AG10803 (cell line): ENCODE measurements at regions not wholly inside any gene's neighbourhood (a gene's known extent, or its start where the extent isn't known, plus 50 kb on each side); places are given as distances from the start of the nearest gene placed in this dataset.
"Not testable (repeated sequence)": the region's sequence is repeated elsewhere in the genome, so short reads cannot be mapped to it uniquely, and the experiment has no call there.

ENCODE experiments used
- DNase-seq: peaks from one replicate; pipeline ENCODE4 v3.0.0; 2010; ENCODE audit warnings: low read depth
- H3K4me3 ChIP-seq: 2 replicates; pipeline ENCODE4 v1.5.1; 2011; ENCODE audit warnings: mild to moderate bottlenecking, low read length, control low read depth
- CTCF ChIP-seq: conservative IDR thresholded peaks from 2 replicates; pipeline ENCODE4 v1.5.1; 2011; ENCODE audit warnings: mild to moderate bottlenecking, low read length, control low read depth, inconsistent platforms

DNA sequence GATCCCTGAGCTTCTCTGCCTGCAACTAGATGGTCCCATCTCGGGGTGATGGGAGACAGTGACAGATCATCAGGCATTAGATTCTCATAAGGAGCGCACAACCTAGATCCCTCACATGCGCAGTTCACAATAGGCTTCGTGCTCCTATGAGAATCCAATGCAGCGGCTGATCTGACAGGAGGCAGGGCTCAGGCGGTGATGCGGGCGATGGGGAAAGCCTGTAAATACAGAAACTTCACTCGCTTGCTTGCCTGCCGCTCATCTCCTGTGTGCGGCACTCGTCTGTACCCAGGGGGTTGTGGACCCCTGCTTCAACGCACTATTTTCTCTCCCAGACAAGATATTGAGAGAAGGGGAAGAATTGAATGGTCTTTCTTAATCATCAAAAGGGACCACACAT, 473.9 kb downstream of the ZNF536 start:
- H3K4me3 ChIP-seq: no peak overlapping the region
- TF ChIP-seq CTCF: no peak
- DNase-seq: no peak

DNA sequence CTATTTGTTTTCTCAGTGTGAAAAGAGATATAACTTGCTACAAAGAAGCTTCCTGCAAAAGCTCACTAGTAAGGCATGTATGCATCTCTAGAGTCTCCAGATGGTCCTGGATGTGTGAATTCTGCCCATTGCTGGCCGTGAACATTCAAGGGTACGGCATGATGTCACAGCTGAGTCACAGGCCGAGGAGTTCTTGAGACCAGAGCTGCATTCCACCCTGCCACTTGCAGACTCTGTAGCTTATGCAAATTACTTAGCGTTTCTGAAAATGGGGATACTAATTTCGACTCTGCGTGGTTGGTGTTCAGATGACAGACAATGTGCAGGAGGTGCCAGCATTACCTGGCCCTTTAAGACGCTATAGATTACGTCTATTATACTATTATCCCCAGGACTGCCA, 470.7 kb downstream of the ZNF536 start:
- no peak overlapping the region for H3K4me3 ChIP-seq
- TF ChIP-seq CTCF: no peak
- no peak for DNase-seq

DNA sequence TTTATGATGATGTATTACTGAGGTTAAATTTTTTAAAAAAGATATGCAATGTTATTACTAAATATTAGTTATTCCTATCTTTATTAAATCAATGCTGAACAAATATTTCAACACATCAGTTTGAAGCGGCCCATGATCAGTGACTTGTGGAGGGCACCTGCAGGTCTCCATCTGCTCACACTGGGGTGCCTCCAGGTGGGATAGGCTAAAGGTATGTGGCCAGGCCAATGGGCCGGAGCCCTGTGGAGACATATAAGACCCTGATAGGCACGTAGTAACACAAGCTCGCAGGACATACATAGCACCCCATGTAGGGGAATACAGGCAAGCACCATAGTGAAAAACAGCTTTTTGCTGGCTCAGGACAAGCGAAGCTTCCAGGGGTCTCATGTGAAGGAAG, 469.8 kb downstream of the ZNF536 start:
- DNase-seq: no peak
- TF ChIP-seq CTCF: no peak
- no peak overlapping the region for H3K4me3 ChIP-seq

- H3K4me3 ChIP-seq: no peak overlapping the region
- DNase-seq: no peak
- TF ChIP-seq CTCF: no peak
Observed at GRCh38 chr19:30830875-30831274, 458.7 kb downstream of the ZNF536 start.

- not testable (repeated sequence) for H3K4me3 ChIP-seq, DNase-seq
Observed at GRCh38 chr19:30825505-30825904, 453.3 kb downstream of the ZNF536 start.

DNA sequence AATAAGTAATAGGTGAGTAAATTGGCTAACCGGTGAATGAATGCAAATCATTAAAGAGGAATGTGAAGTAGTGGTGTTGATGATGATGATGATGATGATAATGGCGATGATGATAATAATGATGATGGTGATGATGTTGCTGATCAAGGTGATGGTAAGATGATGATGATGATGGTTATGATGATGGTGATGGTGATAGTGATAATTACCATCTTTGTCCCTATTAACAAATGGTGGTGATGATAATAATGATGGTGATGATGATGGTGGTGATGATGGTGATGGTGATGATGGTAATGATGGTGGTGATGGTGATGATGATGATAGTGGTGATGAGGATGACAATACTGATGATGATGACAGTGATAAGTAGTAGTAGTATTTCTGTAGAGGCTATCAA, 452.6 kb downstream of the ZNF536 start:
- no peak for DNase-seq
- no peak for TF ChIP-seq CTCF
- H3K4me3 ChIP-seq: no peak overlapping the region

- TF ChIP-seq CTCF: no peak
- no peak for DNase-seq
- H3K4me3 ChIP-seq: no peak overlapping the region
Observed at GRCh38 chr19:30817965-30818567, 445.9 kb downstream of the ZNF536 start.

GRCh38 chr19:30817197-30817596, 445.0 kb downstream of the ZNF536 start:
- H3K4me3 ChIP-seq: no peak overlapping the region
- DNase-seq: no peak
- TF ChIP-seq CTCF: no peak
